Natural killer cell (primary cell): ENCODE measurements at regions not wholly inside any gene's neighbourhood (a gene's known extent, or its start where the extent isn't known, plus 50 kb on each side); places are given as distances from the start of the nearest gene placed in this dataset.

Experiments
- ATAC-seq, 3 donors: fragments of 150-1000 bp in 2 of 3; fragments of 200-7000 bp in 1 of 3; cut with Tn5 transposase; 1 replicate in 1 of 3; 2 replicates in 2 of 3; pipeline ENCODE4 v1.10.0; 2021; ENCODE audit warnings: mild to moderate bottlenecking in 2 of 3, moderate library complexity in 2 of 3
- DNase-seq, 2 donors: peaks; one replicate each; pipeline versions ENCODE4 v3.0.0 to v3.0.0-alpha.2; 2013 to 2021; ENCODE audit warnings: mixed read lengths in 1 of 2
- H3K27ac ChIP-seq: one replicate; pipeline ENCODE4 v1.5.1; 2013; ENCODE audit warnings: mild to moderate bottlenecking, low read length
- H3K27me3 ChIP-seq: one replicate; pipeline ENCODE4 v1.6.1; 2013; ENCODE audit warnings: low read length; ENCODE audit not compliant: control insufficient read depth, insufficient read depth
- H3K36me3 ChIP-seq: one replicate; pipeline ENCODE4 v1.6.1; 2013; ENCODE audit warnings: low read length; ENCODE audit not compliant: control insufficient read depth, insufficient read depth
- H3K4me1 ChIP-seq: one replicate; pipeline ENCODE4 v1.6.1; 2013; ENCODE audit warnings: low read length; ENCODE audit not compliant: control insufficient read depth, insufficient read depth
- H3K4me3 ChIP-seq: one replicate; pipeline ENCODE4 v1.5.1; 2013; ENCODE audit warnings: low read length
- H3K9me3 ChIP-seq: one replicate; pipeline ENCODE4 v1.6.1; 2013; ENCODE audit warnings: low read length; ENCODE audit not compliant: control insufficient read depth, insufficient read depth
- H3K27ac Mint-ChIP-seq, 2 donors: one replicate each; pipeline ENCODE4 v1.8.0; 2022; ENCODE audit warnings: mild to moderate bottlenecking in 2 of 2, mixed read lengths in 2 of 2, moderate library complexity in 1 of 2
- H3K27me3 Mint-ChIP-seq, 2 donors: one replicate each; pipeline ENCODE4 v1.8.0; 2022; ENCODE audit warnings: low read depth in 2 of 2, mixed read lengths in 2 of 2
- H3K36me3 Mint-ChIP-seq: one replicate; pipeline ENCODE4 v1.8.0; 2022; ENCODE audit warnings: mixed read lengths
- H3K4me1 Mint-ChIP-seq, 2 donors: one replicate each; pipeline ENCODE4 v1.8.0; 2022; ENCODE audit warnings: mixed read lengths in 2 of 2
- H3K4me3 Mint-ChIP-seq: one replicate; pipeline ENCODE4 v1.8.0; 2022; ENCODE audit warnings: mild to moderate bottlenecking, moderate library complexity, mixed read lengths
- H3K9me3 Mint-ChIP-seq, 2 donors: one replicate each; pipeline ENCODE4 v1.8.0; 2022; ENCODE audit warnings: mixed read lengths in 2 of 2
- WGBS: methylation state at CpG from one replicate; pipeline ENCODE4 v1.1.7; 2013; ENCODE audit warnings: missing lambda C conversion rate; ENCODE audit not compliant: insufficient coverage; 5-methylcytosine and 5-hydroxymethylcytosine counted together
- intact Hi-C: fragments of 100-400 bp; cut with micrococcal nuclease; formaldehyde crosslinking; loops from one replicate; pipeline ENCODE4 v1.14.2; 2022
- TF ChIP-seq, protein P1 (sequence below): fragments of 200-600 bp; IDR thresholded peaks from one replicate; pipeline ENCODE4 v1.8.0; 2022; ENCODE audit warnings: antibody characterized with exemption

DNA sequence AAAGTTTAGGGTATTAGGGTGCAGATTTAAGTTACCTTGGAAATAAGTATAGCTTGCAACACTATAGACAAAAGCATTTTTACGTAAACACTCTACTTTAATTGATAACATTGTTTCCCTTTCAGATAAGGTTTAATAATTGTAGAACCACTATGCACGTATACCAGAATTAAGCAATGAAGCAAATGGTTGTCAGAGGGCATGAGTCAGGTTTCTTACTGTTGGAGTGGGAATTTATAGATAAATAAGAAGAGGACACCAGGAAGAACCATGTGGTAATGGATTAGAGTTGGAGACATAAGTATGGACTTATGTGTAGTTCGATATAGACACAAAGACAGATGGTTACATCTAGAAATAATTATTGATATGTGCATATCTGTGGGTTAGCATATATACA is 355.6 kb downstream of the ETV1 start:
- no peaks in the 10 kb centered on the region for H3K27me3 Mint-ChIP-seq
- intact Hi-C loops: no loop called here
- no peaks in the 10 kb centered on the region for H3K27me3 ChIP-seq
- H3K27ac ChIP-seq: no peak overlapping the region
- no peak overlapping the region for H3K27ac Mint-ChIP-seq
- no peaks in the 10 kb centered on the region for H3K9me3 ChIP-seq
- H3K36me3 ChIP-seq: no peaks in the 10 kb centered on the region
- no peak for DNase-seq
- H3K4me3 Mint-ChIP-seq: no peak overlapping the region
- H3K4me3 ChIP-seq: no peak overlapping the region
- no peaks in the 10 kb centered on the region for H3K4me1 ChIP-seq
- WGBS: 100% methylated on average over 1 of the region's 3 CpGs
- no peaks in the 10 kb centered on the region for H3K4me1 Mint-ChIP-seq
- H3K9me3 Mint-ChIP-seq: peaks cover 5 to 6% of the 10 kb centered on the region in 2 donors
- ATAC-seq: no peak
- TF ChIP-seq, protein P1, sequence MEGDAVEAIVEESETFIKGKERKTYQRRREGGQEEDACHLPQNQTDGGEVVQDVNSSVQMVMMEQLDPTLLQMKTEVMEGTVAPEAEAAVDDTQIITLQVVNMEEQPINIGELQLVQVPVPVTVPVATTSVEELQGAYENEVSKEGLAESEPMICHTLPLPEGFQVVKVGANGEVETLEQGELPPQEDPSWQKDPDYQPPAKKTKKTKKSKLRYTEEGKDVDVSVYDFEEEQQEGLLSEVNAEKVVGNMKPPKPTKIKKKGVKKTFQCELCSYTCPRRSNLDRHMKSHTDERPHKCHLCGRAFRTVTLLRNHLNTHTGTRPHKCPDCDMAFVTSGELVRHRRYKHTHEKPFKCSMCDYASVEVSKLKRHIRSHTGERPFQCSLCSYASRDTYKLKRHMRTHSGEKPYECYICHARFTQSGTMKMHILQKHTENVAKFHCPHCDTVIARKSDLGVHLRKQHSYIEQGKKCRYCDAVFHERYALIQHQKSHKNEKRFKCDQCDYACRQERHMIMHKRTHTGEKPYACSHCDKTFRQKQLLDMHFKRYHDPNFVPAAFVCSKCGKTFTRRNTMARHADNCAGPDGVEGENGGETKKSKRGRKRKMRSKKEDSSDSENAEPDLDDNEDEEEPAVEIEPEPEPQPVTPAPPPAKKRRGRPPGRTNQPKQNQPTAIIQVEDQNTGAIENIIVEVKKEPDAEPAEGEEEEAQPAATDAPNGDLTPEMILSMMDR: no peak
- no peaks in the 10 kb centered on the region for H3K36me3 Mint-ChIP-seq

DNA sequence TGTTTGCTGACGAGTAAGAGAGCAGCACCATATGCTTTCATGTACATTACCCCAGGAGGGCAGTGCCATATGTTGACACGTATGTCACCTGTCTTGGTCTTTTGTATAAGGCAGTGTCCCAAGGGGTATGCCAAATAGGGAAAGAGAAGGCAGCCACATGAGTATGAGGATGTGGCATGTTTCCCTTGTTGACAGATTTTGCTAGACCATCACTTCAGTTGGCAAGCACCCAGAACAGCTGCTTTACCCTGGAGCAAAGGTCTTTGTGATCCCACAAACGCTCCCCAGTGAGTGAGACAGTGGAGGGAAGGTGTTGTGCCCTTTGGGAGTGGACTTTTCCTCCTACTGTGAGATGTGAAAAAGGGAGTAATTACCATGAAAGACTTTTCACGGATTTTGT is 350.1 kb downstream of the ETV1 start:
- TF ChIP-seq, protein P1: no peak

DNA sequence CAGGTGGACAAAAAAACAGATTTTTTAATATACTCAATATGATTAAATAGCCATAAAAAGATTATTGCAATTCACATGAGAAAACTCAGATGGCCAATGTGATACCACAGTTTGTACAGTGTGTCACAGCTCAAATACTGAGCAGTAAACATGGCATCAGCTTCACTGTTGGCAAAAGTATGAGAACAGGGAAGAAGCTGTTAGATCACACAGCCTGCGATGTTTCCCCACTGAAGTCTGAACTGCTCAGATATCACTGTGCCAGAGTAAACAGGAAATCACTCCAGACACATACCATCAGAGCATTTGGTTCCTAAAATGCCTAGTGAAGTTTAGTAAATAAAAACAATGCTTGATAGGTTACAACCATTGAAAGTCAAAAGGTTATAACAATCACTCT is 347.8 kb downstream of the ETV1 start:
- TF ChIP-seq, protein P1: no peak
- ATAC-seq (no peak), DNase-seq (no peak)
- H3K4me3 ChIP-seq: no peak overlapping the region
- no peak overlapping the region for H3K4me3 Mint-ChIP-seq
- no peaks in the 10 kb centered on the region for H3K9me3 ChIP-seq
- intact Hi-C loops: no loop called here
- WGBS: 56% methylated on average over 1 of the region's 1 CpG
- H3K27ac ChIP-seq: no peak overlapping the region
- no peaks in the 10 kb centered on the region for H3K27me3 ChIP-seq
- H3K27me3 Mint-ChIP-seq: no peaks in the 10 kb centered on the region
- H3K4me1 Mint-ChIP-seq: no peaks in the 10 kb centered on the region
- no peaks in the 10 kb centered on the region for H3K36me3 ChIP-seq
- peaks cover 4 to 6% of the 10 kb centered on the region in 2 donors for H3K9me3 Mint-ChIP-seq
- H3K27ac Mint-ChIP-seq: no peak overlapping the region
- no peaks in the 10 kb centered on the region for H3K36me3 Mint-ChIP-seq
- H3K4me1 ChIP-seq: no peaks in the 10 kb centered on the region

More for the DNA sequence above, 350.1 kb downstream of the ETV1 start:
- Mint-ChIP-seq H3K4me1 (no peaks in the 10 kb centered on the region), H3K27me3 (no peaks in the 10 kb centered on the region), H3K4me3 (no peak overlapping the region), H3K9me3 (peaks cover 6% of the 10 kb centered on the region in 2 donors), H3K36me3 (no peaks in the 10 kb centered on the region), H3K27ac (no peak overlapping the region)
- no peaks in the 10 kb centered on the region for H3K4me1 ChIP-seq
- no peak overlapping the region for H3K4me3 ChIP-seq
- DNase-seq (no peak), ATAC-seq (no peak)
- no peaks in the 10 kb centered on the region for H3K36me3 ChIP-seq
- intact Hi-C loops: no loop called here
- H3K27me3 ChIP-seq: no peaks in the 10 kb centered on the region
- no peak overlapping the region for H3K27ac ChIP-seq
- WGBS: 83% methylated on average over 3 of the region's 4 CpGs
- no peaks in the 10 kb centered on the region for H3K9me3 ChIP-seq

DNA sequence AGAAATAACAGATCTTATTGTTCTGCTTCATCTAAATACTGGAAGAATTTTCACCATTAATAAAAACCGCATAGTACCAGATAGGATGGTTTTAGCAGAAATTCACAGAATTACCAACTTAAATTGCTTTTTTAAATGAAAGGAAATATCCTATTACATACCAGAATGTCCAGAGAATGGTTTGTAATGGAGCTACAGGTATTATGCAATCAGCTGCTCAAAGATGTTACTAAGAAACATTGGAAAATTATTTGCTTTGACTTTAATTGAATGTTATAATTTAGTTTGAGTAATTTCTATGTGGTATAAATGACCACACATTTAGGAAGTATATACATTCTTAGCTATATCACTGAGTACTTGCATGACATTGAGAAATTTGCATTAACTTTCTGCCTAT is 338.3 kb downstream of the ETV1 start:
- Histone ChIP-seq H3K27me3 (no peaks in the 10 kb centered on the region), H3K27ac (no peak overlapping the region), H3K4me3 (no peak overlapping the region), H3K36me3 (no peaks in the 10 kb centered on the region), H3K4me1 (no peaks in the 10 kb centered on the region), H3K9me3 (no peaks in the 10 kb centered on the region)
- Mint-ChIP-seq H3K27me3 (no peaks in the 10 kb centered on the region), H3K36me3 (no peaks in the 10 kb centered on the region), H3K4me1 (no peaks in the 10 kb centered on the region), H3K9me3 (peaks cover 4 to 9% of the 10 kb centered on the region in 2 donors), H3K4me3 (no peak overlapping the region), H3K27ac (no peak overlapping the region)
- TF ChIP-seq, protein P1: no peak
- ATAC-seq: no peak
- intact Hi-C loops: no loop called here
- WGBS: no CpG with 5 or more reads among the region's 1 CpG
- DNase-seq: no peak
